WTC11 (cell line): ENCODE measurements at regions not wholly inside any gene's neighbourhood (a gene's known extent, or its start where the extent isn't known, plus 50 kb on each side); places are given as distances from the start of the nearest gene placed in this dataset.

ENCODE experiments used
- ATF1 ChIP-seq: sonication (generic); formaldehyde crosslinking; IDR thresholded peaks from 2 replicates; pipeline ENCODE4 v1.8.1; 2023; ENCODE audit warnings: mild to moderate bottlenecking, moderate library complexity, missing genetic modification reagents
- CTCF ChIP-seq: fragments of 200-600 bp; IDR thresholded peaks from 2 replicates; pipeline ENCODE4 v1.8.0; 2022; ENCODE audit warnings: antibody characterized with exemption
- GRHL2 ChIP-seq: fragments of 250-450 bp; sonication (Bioruptor Pico); IDR thresholded peaks from 2 replicates; pipeline ENCODE4 v1.8.0; 2022; ENCODE audit warnings: mild to moderate bottlenecking, moderate library complexity; ENCODE audit not compliant: insufficient replicate concordance, severe bottlenecking
- GTF2I ChIP-seq: fragments of 250-450 bp; sonication (Bioruptor Pico); conservative IDR thresholded peaks from 2 replicates; pipeline ENCODE4 v1.4.0; 2021; ENCODE audit warnings: mild to moderate bottlenecking
- JUN ChIP-seq: sonication (generic); formaldehyde crosslinking; IDR thresholded peaks from 2 replicates; pipeline ENCODE4 v1.8.0; 2023; ENCODE audit warnings: mild to moderate bottlenecking, missing genetic modification reagents
- NR3C1 ChIP-seq: sonication (generic); formaldehyde crosslinking; conservative IDR thresholded peaks from 2 replicates; pipeline ENCODE4 v1.8.1; 2023; ENCODE audit warnings: low read depth, mild to moderate bottlenecking, missing genetic modification reagents
- SOX15 ChIP-seq: fragments of 250-450 bp; sonication (Bioruptor Pico); IDR thresholded peaks from 2 replicates; pipeline ENCODE4 v1.9.0; 2021; ENCODE audit warnings: mild to moderate bottlenecking
- USF2 ChIP-seq: sonication (generic); formaldehyde crosslinking; IDR thresholded peaks from 2 replicates; pipeline ENCODE4 v1.8.1; 2023; ENCODE audit warnings: mild to moderate bottlenecking, missing genetic modification reagents, moderate library complexity
- TF ChIP-seq, protein P1 (sequence below): fragments of 250-450 bp; sonication (Bioruptor Pico); IDR thresholded peaks from 2 replicates; pipeline ENCODE4 v1.9.0; 2021; ENCODE audit warnings: mild to moderate bottlenecking
- TF ChIP-seq, protein P2 (sequence below): sonication (generic); formaldehyde crosslinking; IDR thresholded peaks from 2 replicates; pipeline ENCODE4 v1.8.0; 2022; ENCODE audit warnings: mild to moderate bottlenecking, missing genetic modification reagents

- no peak for TF ChIP-seq CTCF
- no peak for TF ChIP-seq SOX15
- TF ChIP-seq ATF1 (CRISPR knock-in tag): no peak
- no peak for TF ChIP-seq GRHL2 (CRISPR knock-in tag)
- TF ChIP-seq, protein P1, sequence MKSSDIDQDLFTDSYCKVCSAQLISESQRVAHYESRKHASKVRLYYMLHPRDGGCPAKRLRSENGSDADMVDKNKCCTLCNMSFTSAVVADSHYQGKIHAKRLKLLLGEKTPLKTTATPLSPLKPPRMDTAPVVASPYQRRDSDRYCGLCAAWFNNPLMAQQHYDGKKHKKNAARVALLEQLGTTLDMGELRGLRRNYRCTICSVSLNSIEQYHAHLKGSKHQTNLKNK (CRISPR knock-in tag): no peak
- no peak for TF ChIP-seq GTF2I (CRISPR knock-in tag)
- TF ChIP-seq USF2 (CRISPR knock-in tag): no peak
- TF ChIP-seq, protein P2, sequence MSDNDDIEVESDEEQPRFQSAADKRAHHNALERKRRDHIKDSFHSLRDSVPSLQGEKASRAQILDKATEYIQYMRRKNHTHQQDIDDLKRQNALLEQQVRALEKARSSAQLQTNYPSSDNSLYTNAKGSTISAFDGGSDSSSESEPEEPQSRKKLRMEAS (CRISPR knock-in tag): no peak
- TF ChIP-seq JUN: no peak
- no peak for TF ChIP-seq NR3C1 (CRISPR knock-in tag)
Measured at GRCh38 chr6:105936972-105937371, 149.2 kb upstream of the PRDM1 start.
